K562 (cell line): ENCODE measurements at regions not wholly inside any gene's neighbourhood (a gene's known extent, or its start where the extent isn't known, plus 50 kb on each side); places are given as distances from the start of the nearest gene placed in this dataset.

Source experiments
- ATAC-seq: fragments of 200-7000 bp; cut with Tn5 transposase; 3 replicates; pipeline ENCODE4 v1.9.1; 2020; ENCODE audit warnings: moderate library complexity
- BruUV-seq: library from RNA; stranded (reverse); fragments of 400-500 nt; replicated peaks from 2 replicates; lab custom pipeline; 2021; lab: Mats Ljungman, UMichigan
- CTCF ChIA-PET: fragments of 300-600 bp; formaldehyde crosslinking; extraction: SDS; loops from one replicate; lab custom pipeline; 2021; ENCODE audit warnings: low intra/inter-chr PET ratio; lab: Yijun Ruan, JAX
- POLR2A ChIA-PET: fragments of 300-600, 350-650 bp; sonication (Branson Sonifier 250); formaldehyde crosslinking; extraction: SDS; loops from one replicate; lab custom pipeline; 2021; ENCODE audit warnings: antibody characterized with exemption, inconsistent platforms; lab: Yijun Ruan, JAX
- DNase-seq, 4 experiments: peaks; one replicate each; pipeline versions ENCODE4 v3.0.0 to v3.0.0-alpha.2; 2011 to 2018; ENCODE audit warnings: low spot score in 3 of 4, mixed read lengths in 3 of 4; ENCODE audit errors: extremely low read depth in 1 of 4
- FAIRE-seq: peaks from 2 replicates; lab custom pipeline; 2011; peaks lifted over from hg19 to GRCh38; lab: Jason Lieb, UNC
- H2AFZ ChIP-seq: 2 replicates; pipeline ENCODE4 v1.6.0; 2011; ENCODE audit warnings: low read depth, low read length, control low read depth, inconsistent platforms
- H3K27ac ChIP-seq: fragments of 200-600 bp; 3 replicates; pipeline ENCODE4 v1.8.0; 2011; ENCODE audit warnings: low read depth, mild to moderate bottlenecking, control low read depth, inconsistent platforms, low read length, moderate library complexity, mixed read lengths; ENCODE audit errors: extremely low read depth
- H3K27me3 ChIP-seq, 2 experiments: fragments of 300-600 bp in 1 of 2; 2 replicates in 1 of 2; 3 replicates in 1 of 2; pipeline versions ENCODE4 v1.6.0 to v1.8.0; 2011; ENCODE audit warnings: inconsistent platforms in 2 of 2, low read length in 2 of 2, mild to moderate bottlenecking in 1 of 2, mixed read lengths in 1 of 2, moderate library complexity in 1 of 2; ENCODE audit not compliant: control insufficient read depth in 2 of 2, insufficient read depth in 2 of 2
- H3K36me3 ChIP-seq: fragments of 300-600 bp; 3 replicates; pipeline ENCODE4 v1.8.0; 2011; ENCODE audit warnings: mild to moderate bottlenecking, low read length, inconsistent platforms; ENCODE audit not compliant: control insufficient read depth, insufficient read depth
- H3K4me1 ChIP-seq, 2 experiments: fragments of 200-600 bp in 1 of 2; replicated peaks in 1 of 2; 2 replicates in 1 of 2; 3 replicates in 1 of 2; pipeline versions ENCODE4 v1.5.1 to v1.8.0; 2011; ENCODE audit warnings: inconsistent platforms in 2 of 2, low read length in 2 of 2, mild to moderate bottlenecking in 1 of 2, mixed read lengths in 1 of 2, moderate library complexity in 1 of 2; ENCODE audit not compliant: control insufficient read depth in 2 of 2, insufficient read depth in 2 of 2
- H3K4me2 ChIP-seq: 2 replicates; pipeline ENCODE4 v1.6.1; 2011; ENCODE audit warnings: low read length, control low read depth, inconsistent platforms, mixed read lengths; ENCODE audit not compliant: insufficient read depth
- H3K4me3 ChIP-seq: fragments of 200-600 bp; sonication (generic), shearing (Covaris generic); 2 replicates; pipeline ENCODE4 v1.5.1; 2016; ENCODE audit warnings: control low read depth, inconsistent platforms
- H3K79me2 ChIP-seq: fragments of 200-600 bp; 3 replicates; pipeline ENCODE4 v1.8.0; 2011; ENCODE audit warnings: low read length, inconsistent platforms; ENCODE audit not compliant: control insufficient read depth, insufficient read depth
- H3K9ac ChIP-seq, 2 experiments: 2 replicates each; pipeline versions ENCODE4 v1.6.0 to v1.6.1; 2011; ENCODE audit warnings: low read depth in 2 of 2, low read length in 2 of 2, control low read depth in 1 of 2, inconsistent platforms in 1 of 2, mild to moderate bottlenecking in 1 of 2, mixed read lengths in 1 of 2; ENCODE audit not compliant: insufficient read depth in 1 of 2
- H3K9me1 ChIP-seq: one replicate; pipeline ENCODE4 v1.6.0; 2011; ENCODE audit warnings: inconsistent platforms, mild to moderate bottlenecking, low read length, moderate library complexity; ENCODE audit not compliant: control insufficient read depth, insufficient read depth
- H3K9me3 ChIP-seq: replicated peaks from 2 replicates; pipeline ENCODE4 v1.5.1; 2011; ENCODE audit warnings: low read depth, low read length, inconsistent platforms; ENCODE audit not compliant: control insufficient read depth, insufficient read depth
- H4K20me1 ChIP-seq: replicated peaks from 2 replicates; pipeline ENCODE4 v1.6.1; 2011; ENCODE audit warnings: low read length, inconsistent platforms, mixed read lengths; ENCODE audit not compliant: control insufficient read depth, insufficient read depth
- ATF3 ChIP-seq, 2 experiments: fragments of 450-650 bp in 1 of 2; sonication (generic) in 1 of 2; formaldehyde crosslinking in 1 of 2; IDR thresholded peaks in 1 of 2; conservative IDR thresholded peaks in 1 of 2; 2 replicates each; pipeline versions ENCODE4 v1.6.1 to v1.8.1; 2016 to 2023; ENCODE audit warnings: mild to moderate bottlenecking in 2 of 2, moderate library complexity in 2 of 2, inconsistent platforms in 1 of 2, missing genetic modification reagents in 1 of 2
- C11orf30 ChIP-seq: fragments of 450-650 bp; IDR thresholded peaks from 2 replicates; pipeline ENCODE4 v1.6.1; 2016; ENCODE audit warnings: low read depth, mild to moderate bottlenecking
- CBFA2T3 ChIP-seq: fragments of 450-650 bp; IDR thresholded peaks from 2 replicates; pipeline ENCODE4 v1.6.1; 2017
- EP300 ChIP-seq: IDR thresholded peaks from 2 replicates; pipeline ENCODE4 v1.6.1; 2012; ENCODE audit warnings: low read length, improper control_type of control experiment
- GTF2F1 ChIP-seq: IDR thresholded peaks from 2 replicates; pipeline ENCODE4 v1.6.1; 2011; ENCODE audit warnings: low read depth, low read length, improper control_type of control experiment
- JUND ChIP-seq, 2 experiments: IDR thresholded peaks; 2 replicates in 1 of 2; 3 replicates in 1 of 2; pipeline ENCODE4 v1.6.1; 2011; ENCODE audit warnings: borderline replicate concordance in 2 of 2, low read depth in 2 of 2, low read length in 2 of 2, improper control_type of control experiment in 1 of 2, missing biosample characterization in 1 of 2, missing genetic modification characterization in 1 of 2, missing genetic modification reagents in 1 of 2
- KLF13 ChIP-seq: fragments of 450-650 bp; IDR thresholded peaks from 2 replicates; pipeline ENCODE4 v1.6.1; 2016; ENCODE audit warnings: missing genetic modification characterization, low read depth, mild to moderate bottlenecking, missing compliant biosample characterization, moderate library complexity, borderline replicate concordance
- MAFF ChIP-seq: IDR thresholded peaks from 2 replicates; pipeline ENCODE4 v1.6.1; 2012; ENCODE audit warnings: low read length, improper control_type of control experiment
- MAFG ChIP-seq: fragments of 450-650 bp; conservative IDR thresholded peaks from 2 replicates; pipeline ENCODE4 v1.6.1; 2016; ENCODE audit warnings: missing genetic modification characterization, missing compliant biosample characterization
- MAFK ChIP-seq: IDR thresholded peaks from 2 replicates; pipeline ENCODE4 v1.6.1; 2011; ENCODE audit warnings: low read length, improper control_type of control experiment
- NFE2 ChIP-seq: IDR thresholded peaks from 2 replicates; pipeline ENCODE4 v1.6.1; 2014; ENCODE audit warnings: antibody characterized with exemption, low read depth
- NR4A1 ChIP-seq, 2 experiments: fragments of 250-450 bp in 1 of 2; fragments of 450-650 bp in 1 of 2; sonication (Bioruptor Pico) in 1 of 2; IDR thresholded peaks; 2 replicates each; pipeline versions ENCODE4 v1.4.0 to v1.6.1; 2016 to 2020; ENCODE audit warnings: mild to moderate bottlenecking in 2 of 2, missing compliant biosample characterization in 1 of 2, missing genetic modification characterization in 1 of 2, moderate library complexity in 1 of 2
- ZNF124 ChIP-seq: sonication (generic); formaldehyde crosslinking; IDR thresholded peaks from 2 replicates; pipeline ENCODE4 v1.8.1; 2022; ENCODE audit warnings: missing genetic modification reagents
- ZNF316 ChIP-seq: fragments of 450-650 bp; IDR thresholded peaks from 2 replicates; pipeline ENCODE4 v1.6.1; 2016
- WGBS: fragments of 100-300 bp; shearing (Covaris generic); methylation state at CpG from one replicate; pipeline ENCODE4 v1.1.6; 2016; ENCODE audit warnings: low coverage, mixed read lengths; ENCODE audit not compliant: insufficient coverage; ENCODE audit errors: missing lambda C conversion rate; 5-methylcytosine and 5-hydroxymethylcytosine counted together
- in situ Hi-C: fragments of 300-500 bp; cut with MboI; formaldehyde crosslinking; loops from 4 replicates; pipeline ENCODE4 v1.15.0; 2018; ENCODE audit warnings: inconsistent platforms, mixed read lengths
- intact Hi-C: fragments of 100-400 bp; cut with micrococcal nuclease; formaldehyde crosslinking; loops from 2 replicates; pipeline ENCODE4 v1.14.2; 2022

GRCh38 chr2:147789287-147789686 lies 55.5 kb upstream of the ACVR2A start (continued):
- no peak for TF ChIP-seq KLF13 (tag)
- TF ChIP-seq, all 486 proteins: peak for 0

GRCh38 chr2:147782141-147782930 lies 62.5 kb upstream of the ACVR2A start:
- Histone ChIP-seq H3K79me2 (no peaks in the 10 kb centered on the region), H3K9me1 (no peaks in the 10 kb centered on the region), H4K20me1 (no peaks in the 10 kb centered on the region), H3K9me3 (no peaks in the 10 kb centered on the region), H3K4me1 (no peaks in the 10 kb centered on the region; a peak in 2 of 5 replicates), H2AFZ (peak overlapping the region; percentile 21; the same call in 1 of the 2 replicates), H3K4me3 (no peak overlapping the region), H3K36me3 (no peaks in the 10 kb centered on the region), H3K9ac (no peak overlapping the region), H3K27ac (peak overlapping the region; percentile 42; the same call in 2 of the 3 replicates), H3K4me2 (peak overlapping the region; percentile 7; the same call in 1 of the 2 replicates), H3K27me3 (no peaks in the 10 kb centered on the region)
- in situ Hi-C loops = no loop called here
- no TSS peak for BruUV-seq
- ChIA-PET POLR2A (no interaction called here), CTCF (no interaction called here)
- peak; percentile 73 for TF ChIP-seq NFE2
- TF ChIP-seq CBFA2T3 = peak; percentile 12; the same call in 1 of the 2 replicates
- TF ChIP-seq MAFK = peak; percentile 28; the same call in 1 of the 2 replicates
- no peak for TF ChIP-seq NR4A1 (CRISPR knock-in tag; IDR thresholded peaks at IDR 0.05)
- no peak for TF ChIP-seq NR4A1 (tag; IDR thresholded peaks at IDR 0.05)
- peak; percentile 52 for TF ChIP-seq C11orf30
- peak; percentile 56 for TF ChIP-seq ZNF316
- peak; percentile 50; the same call in 1 of the 2 replicates for TF ChIP-seq ATF3 (IDR thresholded peaks at IDR 0.05)
- TF ChIP-seq ATF3 (CRISPR knock-in tag; conservative IDR thresholded peaks at IDR 0.05) = no peak
- TF ChIP-seq EP300 = peak; percentile 20; the same call in 1 of the 2 replicates
- peak; percentile 27; the same call in 1 of the 2 replicates for TF ChIP-seq MAFF
- peak; percentile 27; the same call in 1 of the 2 replicates for TF ChIP-seq JUND (IDR thresholded peaks at IDR 0.05; ENCODE audit: borderline replicate concordance, low read depth, low read length)
- TF ChIP-seq JUND (tag; IDR thresholded peaks at IDR 0.05; ENCODE audit: borderline replicate concordance, low read depth, low read length) = peak; percentile 74
- TF ChIP-seq GTF2F1 = no peak
- TF ChIP-seq MAFG = peak; percentile 81
- no peak for TF ChIP-seq ZNF124
- ATAC-seq = peak; percentile 70
- FAIRE-seq = peak; percentile 74
- DNase-seq = peak in 2 of 4 experiments; percentile 11 to 16
- 1% methylated on average over 4 of the region's 4 CpGs for WGBS
- intact Hi-C loops = no loop called here
